Amniotic stem cell (primary cell): ENCODE measurements at regions not wholly inside any gene's neighbourhood (a gene's known extent, or its start where the extent isn't known, plus 50 kb on each side); places are given as distances from the start of the nearest gene placed in this dataset.
"Not testable (repeated sequence)": the region's sequence is repeated elsewhere in the genome, so short reads cannot be mapped to it uniquely, and the experiment has no call there.

Experiments
- DNase-seq: peaks from one replicate; lab custom pipeline; 2025; lab: John Stamatoyannopoulos, UW

- DNase-seq, result no peak
Measured at GRCh38 chr5:68067976-68068603, 147.5 kb upstream of the PIK3R1 start.

DNA sequence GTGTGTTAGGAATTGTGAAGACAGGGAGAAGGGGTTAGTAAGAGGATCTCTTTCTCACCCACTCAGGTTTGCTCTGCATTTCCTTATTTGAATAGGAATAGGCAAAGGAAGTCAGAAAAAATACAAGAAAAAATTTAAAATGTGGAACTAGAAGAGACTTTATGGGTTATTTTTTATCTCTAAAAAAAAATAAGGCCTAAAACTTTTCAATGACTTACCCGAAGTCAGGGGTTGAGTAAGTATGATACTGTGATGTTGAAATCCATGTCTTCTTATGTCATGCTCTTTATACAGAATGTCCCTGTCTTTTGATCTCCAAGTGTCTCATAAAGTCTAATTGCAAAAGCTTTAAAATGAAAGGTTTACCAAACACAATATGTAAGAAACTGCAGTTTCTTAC, 148.3 kb upstream of the PIK3R1 start:
- DNase-seq, result no peak

DNA sequence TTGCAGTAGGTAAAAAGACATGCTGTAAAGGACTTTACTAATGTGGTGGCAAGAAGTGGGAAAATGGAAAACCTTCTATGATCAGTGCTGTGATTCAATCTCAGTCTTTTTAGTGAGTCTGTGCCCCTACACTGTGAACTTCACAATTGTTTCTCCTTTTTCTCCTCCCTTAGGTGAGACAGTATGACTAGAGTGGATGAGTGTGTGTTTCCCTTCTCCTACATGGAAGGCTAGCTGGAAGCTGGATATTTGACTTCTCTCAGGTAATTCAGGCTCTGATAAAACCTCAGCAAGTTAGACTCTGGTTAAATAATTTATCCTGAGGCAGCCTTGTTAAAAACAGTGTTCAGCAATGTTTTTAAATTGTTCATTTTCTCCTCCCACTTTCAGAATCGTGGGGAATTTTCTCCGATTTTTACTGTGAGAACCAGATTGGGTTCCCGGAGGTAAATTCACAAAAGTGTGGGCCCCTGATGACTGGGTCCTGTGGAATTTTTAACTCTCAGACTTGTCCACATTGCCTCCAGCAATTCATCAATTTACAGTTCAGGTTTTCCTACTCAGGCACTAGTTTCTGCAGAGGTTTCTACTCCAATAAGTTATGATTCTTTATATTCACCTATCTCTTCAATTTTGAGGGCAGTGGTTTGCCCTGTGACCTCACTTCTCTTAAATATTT, 149.1 kb upstream of the PIK3R1 start:
- no peak for DNase-seq

GRCh38 chr5:68065321-68065720, 150.2 kb upstream of the PIK3R1 start:
- DNase-seq, result not testable (repeated sequence)

- no peak for DNase-seq
Measured at GRCh38 chr5:68060382-68060781, 155.2 kb upstream of the PIK3R1 start.

DNA sequence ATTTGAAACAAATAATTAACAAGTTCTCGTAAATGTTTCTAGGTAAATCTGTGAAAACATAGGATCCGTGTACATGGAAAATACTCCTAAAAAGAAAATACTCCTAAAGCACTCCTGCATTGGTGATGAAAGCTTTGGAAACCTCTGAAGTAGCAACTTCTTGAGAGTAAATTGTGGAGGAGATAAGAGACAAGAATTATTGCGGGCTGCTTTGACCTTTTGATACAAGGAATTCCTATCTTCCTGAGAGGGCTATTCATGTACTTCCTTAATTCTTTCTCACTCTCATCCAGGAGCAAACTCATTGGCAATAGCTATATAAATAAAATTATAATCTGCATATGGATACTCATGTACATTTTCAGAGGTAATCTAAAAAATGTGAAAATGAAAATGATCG, 158.4 kb upstream of the PIK3R1 start:
- DNase-seq, result no peak

DNA sequence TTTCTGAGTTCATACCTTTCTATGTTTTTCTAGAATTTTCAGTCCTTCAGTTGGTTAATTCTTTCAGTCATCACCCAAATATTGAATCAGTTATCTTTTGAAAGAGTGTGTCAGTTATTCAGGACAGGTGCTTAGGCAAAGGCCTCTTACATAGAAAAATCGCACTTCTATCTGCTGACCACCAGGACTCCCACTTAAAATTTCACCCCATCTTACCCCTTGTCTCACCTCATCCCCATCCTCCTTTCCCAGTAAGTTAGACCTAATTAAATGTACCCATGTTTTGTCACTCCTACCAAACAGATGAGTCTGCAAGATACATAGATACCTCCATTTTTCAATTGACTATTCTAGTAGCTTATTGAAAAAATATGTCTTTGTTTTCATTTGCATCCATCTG, 159.9 kb upstream of the PIK3R1 start:
- no peak for DNase-seq

DNA sequence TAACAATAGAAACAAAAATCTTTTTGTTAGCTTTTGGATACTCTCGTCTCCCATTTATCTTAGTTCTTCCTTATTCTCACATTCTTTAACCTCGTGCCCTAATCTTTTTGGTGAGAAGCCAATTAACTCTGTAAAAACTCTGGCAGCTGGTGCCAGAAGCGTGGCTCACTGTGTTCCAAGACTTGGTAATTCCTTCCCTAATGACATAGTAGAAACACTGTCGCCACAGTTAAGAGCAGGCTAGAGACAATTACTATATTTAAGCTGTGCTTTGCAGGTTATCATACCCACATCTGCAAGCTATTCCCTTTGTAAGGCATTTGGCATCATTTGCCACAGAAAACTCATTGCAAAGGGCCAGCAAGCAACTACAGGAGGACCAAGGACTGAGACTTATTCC, 160.9 kb upstream of the PIK3R1 start:
- no peak for DNase-seq

- DNase-seq, result no peak
Measured at GRCh38 chr5:68053202-68053601, 162.4 kb upstream of the PIK3R1 start.

GRCh38 chr5:68049053-68049713, 166.4 kb upstream of the PIK3R1 start:
- DNase-seq, result no peak

- DNase-seq, result no peak
Measured at GRCh38 chr5:68048516-68048915, 167.0 kb upstream of the PIK3R1 start.

DNA sequence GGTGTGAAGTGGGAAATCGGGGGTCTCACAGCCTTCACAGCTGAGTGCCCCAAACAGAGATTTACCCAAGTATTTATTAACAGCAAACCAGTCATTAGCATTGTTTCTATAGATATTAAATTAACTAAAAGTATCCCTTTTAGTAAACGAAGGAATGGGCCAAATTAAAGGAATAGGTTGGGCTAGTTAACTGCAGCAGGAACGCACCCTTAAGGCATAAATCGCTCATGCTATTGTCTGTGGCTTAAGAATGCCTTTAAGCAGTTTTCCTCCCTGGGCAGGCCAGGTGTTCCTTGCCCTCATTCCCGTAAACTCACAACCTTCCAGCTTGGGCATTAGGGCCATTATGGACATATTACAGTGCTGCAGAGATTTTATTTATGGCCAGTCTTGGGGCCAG, 167.5 kb upstream of the PIK3R1 start:
- DNase-seq, result not testable (repeated sequence)

GRCh38 chr5:68047035-68047434, 168.5 kb upstream of the PIK3R1 start:
- DNase-seq, result peak; percentile 18

DNA sequence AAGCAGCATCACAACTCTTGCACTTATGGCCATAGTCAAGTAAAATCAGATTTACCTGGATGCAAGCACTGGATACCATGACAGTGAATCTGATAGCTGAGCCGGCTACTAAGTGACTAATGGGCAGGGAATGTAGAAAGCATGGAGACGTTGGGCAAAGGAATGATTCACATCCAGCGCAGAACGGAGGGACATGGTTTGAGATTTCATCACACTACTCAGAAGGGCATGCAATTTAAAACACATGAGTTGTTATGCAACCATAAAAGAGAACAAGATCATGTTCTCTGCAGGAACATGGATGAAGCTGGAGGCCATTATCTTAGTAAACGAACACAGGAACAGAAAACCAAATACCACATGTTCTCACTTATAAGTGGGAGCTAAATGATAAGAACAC, 169.1 kb upstream of the PIK3R1 start:
- DNase-seq, result peak; percentile 91

GRCh38 chr5:68041293-68041692, 174.3 kb upstream of the PIK3R1 start:
- no peak for DNase-seq

GRCh38 chr5:68037546-68037945, 178.0 kb upstream of the PIK3R1 start:
- no peak for DNase-seq

DNA sequence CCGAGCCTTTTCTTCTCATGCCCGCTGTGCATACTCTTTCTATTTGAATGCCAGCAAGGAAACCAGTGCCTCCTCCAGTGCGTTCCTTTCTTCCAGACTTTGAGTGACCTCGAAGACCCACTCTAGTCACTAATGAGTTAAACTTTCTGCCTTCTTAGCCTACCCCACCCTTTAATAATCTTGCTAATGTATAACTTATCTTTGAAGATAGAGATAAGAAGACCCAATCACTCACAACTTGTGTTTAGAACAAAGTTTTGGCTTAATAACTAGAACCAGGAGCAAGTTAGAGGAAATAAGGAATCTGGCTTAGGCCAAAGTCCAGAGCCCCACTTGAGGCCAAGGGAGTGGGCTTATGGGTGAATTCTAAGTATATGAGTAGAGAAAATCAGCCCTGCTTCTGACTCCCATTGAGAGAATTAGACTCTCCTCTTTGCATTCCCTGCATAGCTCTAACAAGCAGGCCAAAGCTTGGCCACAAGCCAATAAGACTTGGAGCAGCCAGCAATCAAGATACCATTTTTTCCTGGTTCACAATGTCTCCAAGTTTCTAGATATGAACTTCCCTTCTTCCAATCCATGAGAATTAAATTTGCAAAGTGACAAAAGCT, 181.5 kb upstream of the PIK3R1 start:
- DNase-seq, result peak; percentile 11

- DNase-seq, result no peak
Measured at GRCh38 chr5:68033029-68033428, 182.5 kb upstream of the PIK3R1 start.

DNA sequence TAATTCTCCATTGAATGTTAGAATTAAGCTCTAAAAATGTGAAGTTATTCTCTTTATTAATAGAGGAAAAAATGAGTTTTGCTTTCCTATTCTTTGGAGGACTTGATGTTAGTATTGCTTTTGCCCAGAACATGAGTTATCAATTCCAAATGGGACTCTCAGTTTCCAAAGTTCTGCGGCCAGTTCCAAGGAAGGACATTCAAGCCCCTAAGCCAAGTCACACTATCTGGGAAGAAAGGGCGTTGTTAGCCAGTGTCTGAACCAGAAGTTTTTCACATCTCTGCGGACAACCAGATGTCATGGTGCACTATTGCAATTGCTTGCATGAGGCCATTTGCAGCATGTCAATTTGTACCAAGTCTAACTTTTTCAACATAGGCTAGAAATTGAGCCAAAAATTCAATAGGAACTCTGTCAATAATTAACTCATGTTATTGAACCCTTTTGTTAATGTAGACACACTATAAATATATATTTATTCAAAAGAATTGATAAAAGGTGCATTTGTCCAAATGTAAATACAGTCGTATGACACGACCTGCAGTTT, 183.3 kb upstream of the PIK3R1 start:
- DNase-seq, result no peak

DNA sequence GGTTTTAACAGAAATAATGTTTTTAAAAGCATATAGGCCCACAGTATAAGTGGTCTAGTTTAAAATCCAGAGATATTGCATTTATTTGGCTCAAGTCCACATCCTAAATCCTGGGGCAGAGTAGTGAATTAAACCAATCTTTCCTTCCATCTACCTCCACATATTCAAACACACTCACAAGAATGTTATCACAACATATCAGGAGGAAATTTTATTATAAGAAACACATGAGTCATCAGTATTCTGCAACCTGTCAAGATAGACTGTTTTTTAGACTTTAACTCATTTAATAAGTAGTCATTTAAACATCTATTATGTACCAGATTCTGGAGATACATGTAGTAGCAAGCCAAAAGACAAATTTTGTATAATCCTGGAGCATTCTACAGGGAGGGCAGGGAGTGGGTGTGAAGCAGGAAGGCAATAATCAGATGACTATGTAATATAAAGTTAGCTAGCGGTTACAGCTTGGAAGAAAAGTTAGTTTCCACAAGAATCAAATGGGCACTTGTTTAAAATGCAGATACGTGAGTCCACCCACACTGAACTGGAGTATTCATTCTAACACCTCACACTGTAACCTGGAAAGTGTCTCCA, 187.3 kb upstream of the PIK3R1 start:
- no peak for DNase-seq

DNA sequence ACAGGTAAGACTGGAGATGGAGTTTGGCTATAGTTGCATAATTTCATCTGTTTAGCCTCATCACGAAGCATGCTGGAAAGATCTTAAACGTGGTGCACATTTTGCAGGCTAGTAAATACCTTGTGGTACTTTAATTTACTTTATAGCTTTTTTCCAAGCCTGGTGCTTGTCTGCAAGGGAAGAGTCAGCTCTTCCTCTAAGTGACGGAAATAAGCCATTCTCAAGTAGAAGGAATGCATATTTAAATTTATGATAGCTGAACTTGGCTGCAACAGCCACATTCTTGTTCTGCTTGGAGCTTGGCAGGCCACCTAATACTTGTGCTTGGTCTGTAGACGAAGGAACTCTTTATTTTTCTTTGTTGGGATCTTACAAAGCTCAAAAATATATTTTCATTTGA, 188.0 kb upstream of the PIK3R1 start:
- DNase-seq, result peak; percentile 42
